Hindlimb muscle (tissue), 1 donor: ENCODE measurements at regions not wholly inside any gene's neighbourhood (a gene's known extent, or its start where the extent isn't known, plus 50 kb on each side); places are given as distances from the start of the nearest gene placed in this dataset.

Source experiments
- DNase-seq: peaks from one replicate; pipeline ENCODE4 v3.0.0-alpha.2; 2013

DNA sequence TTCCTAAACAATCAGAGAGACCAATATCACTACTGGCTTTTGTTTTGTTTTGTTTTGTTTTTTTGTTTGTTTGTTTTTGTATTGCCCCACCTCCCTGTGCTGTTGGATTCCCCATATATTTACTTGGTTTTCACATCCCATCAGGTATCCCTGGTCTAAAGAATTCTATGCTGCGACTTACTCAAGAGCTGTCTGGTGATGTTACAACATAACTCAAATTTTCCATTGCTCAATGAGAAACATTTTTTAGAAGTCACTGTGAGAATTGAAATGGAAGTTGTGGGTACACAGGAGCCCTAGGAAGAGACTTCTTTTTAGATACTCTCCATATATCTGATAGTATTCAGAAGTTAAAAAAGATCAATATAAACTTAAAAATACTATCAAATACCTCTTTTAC lies 181.4 kb downstream of the KLF5 start:
- no peak for DNase-seq

DNA sequence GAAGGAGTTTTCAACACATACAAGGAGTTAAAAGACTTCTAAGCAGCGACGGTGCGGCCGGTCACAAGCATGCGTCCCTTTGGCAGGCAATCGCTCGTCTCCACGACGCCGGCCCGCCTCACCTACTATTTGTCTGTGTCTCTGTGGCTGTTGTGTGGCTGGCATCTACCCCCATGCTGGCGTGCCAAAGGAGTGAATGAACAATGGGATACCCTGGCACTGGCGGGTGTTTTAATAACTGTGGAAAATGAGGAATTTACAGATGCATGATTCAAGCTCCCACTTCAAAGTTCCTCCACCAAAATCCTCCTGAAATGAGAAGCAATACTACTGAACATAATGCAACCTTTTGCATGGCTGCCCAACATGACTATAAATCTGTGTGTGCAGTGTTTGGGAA lies 176.6 kb downstream of the KLF5 start:
- DNase-seq: no peak

DNA sequence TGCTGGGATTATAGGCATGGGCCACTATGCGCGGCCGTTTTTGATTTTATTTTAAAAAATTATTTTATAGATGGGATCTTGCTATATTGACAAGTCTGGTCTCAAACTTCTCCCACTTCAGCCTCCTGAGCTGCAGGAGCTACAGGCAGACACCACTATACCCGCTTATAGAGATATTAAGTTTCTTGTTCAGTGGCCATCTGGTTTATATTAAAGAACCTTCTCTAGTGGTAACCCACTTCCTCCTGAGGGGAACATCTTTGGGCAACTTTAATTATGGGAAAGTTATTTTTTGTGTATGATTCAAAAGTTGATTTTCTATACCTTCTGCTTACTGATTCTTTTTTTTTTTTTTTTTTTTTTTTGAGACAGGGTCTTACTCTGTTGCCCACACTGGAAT lies 172.7 kb downstream of the KLF5 start:
- DNase-seq: no peak

DNA sequence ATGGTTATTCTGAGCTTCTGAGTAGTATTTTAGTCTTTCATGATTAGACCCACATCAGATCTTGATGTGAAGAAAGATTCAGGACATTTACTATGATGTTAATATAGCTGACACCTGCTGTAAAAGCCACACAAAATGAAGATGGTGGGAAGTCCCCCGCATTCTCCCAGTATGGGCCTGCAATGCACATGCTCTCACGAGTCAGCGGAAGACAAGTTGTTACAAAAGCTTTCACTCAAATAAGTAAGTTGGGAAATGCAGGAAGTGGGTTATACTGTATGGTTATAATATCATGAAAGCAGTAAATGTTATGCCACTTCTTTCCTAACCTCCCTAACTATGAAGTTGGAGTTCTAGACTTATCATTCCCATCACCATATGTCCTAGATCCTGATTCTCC lies 171.9 kb downstream of the KLF5 start:
- DNase-seq: no peak

DNA sequence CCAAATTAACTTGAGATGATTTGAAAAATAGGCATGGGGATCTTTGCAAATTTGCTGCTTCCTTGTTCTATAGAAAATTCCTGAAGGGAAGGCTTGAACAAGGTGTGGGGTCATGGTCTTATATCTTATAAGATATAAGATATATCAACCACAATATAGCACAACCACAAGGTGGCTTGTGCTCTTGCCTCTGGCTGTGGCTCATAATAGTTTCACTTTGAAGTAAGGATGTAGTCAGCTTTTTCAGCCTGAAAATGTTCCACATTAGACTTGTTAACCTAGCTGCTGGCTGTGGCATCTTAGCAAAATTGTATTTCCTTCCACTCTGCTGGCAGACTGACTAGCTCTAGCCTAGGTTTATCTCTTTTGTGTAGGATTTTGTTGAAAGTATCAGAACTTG lies 169.7 kb downstream of the KLF5 start:
- DNase-seq: no peak

DNA sequence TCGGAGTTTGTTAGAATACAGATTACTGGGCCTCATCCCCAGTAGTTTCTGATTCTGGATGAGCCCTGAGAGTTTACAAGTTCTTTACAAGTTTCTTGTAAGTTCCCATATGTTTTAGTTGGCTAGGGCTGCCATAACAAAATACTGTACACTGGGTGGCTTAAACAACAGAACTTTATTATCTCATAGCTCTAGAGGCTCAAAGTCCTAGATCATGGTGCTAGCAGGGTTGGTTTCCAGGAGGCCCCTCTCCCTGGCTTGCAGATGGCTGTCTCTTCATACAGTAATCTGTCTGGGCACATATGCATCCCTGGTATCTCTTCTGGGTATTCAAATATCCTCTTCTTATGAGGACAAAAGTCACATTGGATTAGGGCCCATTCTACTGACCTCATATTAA lies 167.2 kb downstream of the KLF5 start:
- no peak for DNase-seq

DNA sequence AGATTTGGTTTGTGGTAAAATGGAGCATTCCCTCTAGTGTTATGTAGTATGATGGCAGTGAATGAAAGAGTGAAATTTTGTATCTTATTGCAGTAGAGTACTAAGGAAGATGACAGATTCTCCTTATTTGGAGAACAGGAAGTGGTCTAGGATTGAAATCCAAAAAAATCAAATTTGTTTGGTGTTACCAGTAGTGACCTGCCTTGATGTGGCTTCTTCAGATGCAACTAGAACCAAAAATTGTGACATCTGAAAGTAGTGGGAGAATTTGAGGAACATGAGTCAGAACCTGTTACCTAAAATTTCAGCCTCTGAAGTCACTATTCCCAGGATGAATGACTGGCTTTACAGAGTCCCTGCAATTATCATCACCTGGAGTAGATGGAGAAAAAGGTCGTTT lies 165.9 kb downstream of the KLF5 start:
- DNase-seq: no peak

DNA sequence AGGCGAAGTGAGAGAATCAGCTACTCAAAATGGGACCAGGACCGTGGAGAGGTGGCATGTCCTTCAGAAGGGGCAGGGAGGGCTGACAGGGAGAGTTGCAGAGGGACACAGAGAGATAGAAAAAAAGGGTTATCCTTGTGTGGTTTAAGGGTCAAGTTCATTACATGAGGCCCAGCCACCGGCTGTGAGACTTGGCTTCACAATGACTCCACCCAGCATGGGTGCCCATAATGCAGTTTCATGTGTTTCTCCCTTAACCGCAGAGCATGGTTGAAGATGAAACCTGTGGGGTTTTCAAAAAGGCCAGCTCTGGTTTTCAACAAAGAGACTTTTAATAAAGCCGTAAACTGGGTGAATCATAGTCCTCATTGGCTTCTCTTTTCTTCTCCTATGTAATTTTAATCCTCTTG lies 164.6 kb downstream of the KLF5 start:
- no peak for DNase-seq

DNA sequence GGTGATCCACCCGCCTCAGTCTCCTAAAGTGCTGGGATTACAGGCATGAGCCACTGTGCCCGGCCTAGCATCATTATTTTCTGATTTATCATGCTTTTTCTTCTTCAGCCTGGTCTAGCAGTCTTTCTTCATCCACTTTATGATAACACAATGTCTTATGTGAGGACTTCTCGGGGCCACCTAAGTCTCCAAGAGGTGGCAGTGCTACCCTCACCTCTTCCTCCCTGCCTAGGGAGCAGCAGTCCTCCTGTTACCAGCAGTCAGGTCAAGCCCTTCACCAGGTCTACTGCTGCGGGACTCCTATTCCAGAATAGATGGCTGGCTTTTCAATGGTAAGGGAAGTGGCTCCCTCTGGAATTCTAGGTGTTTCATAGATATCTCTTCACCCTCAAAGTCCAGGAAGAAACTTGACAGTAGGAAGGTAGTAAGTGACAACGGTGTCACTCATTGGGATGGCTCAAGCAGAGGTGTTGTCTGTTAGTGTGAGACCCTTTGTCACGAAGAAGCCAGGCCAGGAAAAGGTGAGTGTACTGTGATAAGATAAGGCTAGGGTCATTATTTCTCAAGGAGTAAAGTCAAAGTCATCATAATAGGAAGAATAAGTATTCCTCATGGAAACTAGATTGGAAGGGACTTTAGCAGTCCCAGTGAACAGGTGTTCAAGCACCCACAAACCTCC lies 164.0 kb downstream of the KLF5 start:
- no peak for DNase-seq

DNA sequence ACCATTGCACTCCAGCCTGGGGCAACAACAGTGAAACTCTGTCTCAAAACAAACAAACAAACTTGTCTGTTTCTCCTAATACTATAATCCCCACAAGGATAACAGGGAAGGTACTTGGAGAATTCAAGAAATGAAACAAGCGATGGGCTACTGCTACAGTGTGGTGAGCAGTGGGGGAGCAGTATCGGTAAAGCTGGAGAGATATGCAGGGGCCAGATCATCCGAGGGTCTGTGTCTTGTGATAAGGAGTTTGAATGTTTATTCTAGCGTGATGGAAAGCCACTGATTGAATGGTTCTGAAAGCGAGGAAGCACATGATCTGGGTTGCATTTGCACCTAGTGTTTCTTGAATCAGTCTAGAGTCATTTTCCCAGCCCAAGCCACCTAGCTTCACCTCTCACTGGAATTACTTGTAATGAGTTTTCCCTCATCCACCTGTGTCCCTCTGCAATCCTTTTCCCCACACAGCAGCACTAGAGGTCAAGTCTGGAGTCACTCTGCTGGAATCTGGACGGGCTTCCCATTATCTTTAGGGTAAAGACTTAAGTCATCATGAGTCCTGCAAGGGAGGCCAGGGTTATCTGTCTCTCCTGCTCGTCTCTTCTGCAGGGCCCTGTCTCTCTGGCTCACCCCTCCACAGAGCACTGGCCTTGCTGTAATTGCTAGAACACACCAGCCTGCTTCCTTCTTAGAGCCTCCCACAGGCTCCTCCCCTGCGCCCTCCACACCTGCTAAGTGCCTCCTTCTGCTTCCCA lies 162.3 kb downstream of the KLF5 start:
- no peak for DNase-seq

DNA sequence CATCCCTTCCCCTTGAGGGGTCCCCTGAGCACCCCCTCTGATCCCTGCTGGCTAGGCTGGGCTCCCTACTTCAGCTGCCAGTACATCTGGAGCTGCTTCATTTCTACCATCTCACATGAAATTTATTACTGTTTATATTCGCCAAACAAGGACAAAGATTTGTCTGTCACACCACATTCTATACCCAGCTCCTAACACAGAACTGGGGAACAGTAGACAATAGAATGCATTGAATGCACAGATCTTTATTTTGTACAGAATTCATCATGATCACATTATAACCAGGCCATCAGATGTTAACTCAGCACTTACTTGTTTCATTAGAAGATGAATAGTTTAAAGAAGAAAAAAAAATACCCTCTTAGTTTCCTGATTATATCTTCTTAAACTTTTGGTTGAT lies 159.4 kb downstream of the KLF5 start:
- DNase-seq: no peak

DNA sequence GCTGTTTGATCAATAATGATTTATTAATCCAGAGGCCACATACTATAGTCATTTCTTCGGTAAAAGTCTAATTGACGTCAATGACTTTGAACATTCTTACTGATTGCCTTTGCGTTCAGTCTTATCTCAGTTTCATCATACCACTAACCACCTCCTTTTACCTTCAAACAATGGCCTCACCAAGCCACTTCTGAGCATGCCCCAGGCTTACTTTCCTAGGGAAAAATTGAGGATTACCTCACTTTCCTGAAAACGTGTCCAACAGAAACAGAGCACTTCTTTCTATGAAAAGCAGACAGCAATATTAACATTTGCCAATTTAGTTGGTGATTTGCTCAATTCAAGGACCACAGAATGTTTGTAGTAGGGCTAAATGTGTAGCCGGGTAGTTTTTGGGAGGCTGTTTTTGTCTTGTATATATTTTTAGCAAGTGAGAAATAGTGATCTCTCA lies 157.6 kb downstream of the KLF5 start:
- no peak for DNase-seq

DNA sequence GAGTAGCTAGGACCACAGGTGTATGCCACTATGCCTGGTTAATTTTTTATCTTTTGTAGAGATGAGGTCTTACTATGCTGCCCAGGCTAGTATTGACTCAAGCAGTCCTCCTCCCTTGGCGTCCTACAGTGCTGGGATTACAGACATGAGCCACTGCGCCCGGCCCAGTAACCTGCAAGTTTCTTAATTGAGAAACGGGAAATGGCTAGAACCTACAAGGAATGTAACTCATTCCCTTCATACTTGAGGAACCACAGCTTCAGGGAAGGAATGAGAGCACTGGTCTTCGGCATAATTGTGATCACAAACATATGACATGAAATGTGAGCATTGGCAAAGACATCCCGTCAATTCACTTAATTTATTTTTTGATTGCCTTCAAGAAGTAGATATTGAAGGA lies 157.0 kb downstream of the KLF5 start:
- DNase-seq: no peak

DNA sequence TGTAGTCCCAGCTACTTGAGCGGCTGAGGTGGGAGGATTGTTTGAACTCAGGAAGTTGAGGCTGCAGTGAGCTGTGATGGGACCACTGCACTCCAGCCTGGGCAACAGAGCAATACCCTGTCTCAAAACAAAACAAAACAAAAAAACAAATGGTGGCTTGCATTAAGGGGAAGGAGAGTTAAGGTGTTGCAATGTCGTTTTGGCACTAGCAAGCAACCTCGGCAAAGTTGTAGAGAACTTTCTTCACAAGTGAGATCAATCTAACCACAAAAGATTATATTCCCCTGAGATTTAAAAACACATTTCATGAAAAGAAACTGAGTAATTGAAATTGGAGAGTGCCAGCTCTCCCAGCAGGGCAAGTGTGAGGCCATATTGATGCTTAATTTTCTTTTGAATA lies 153.7 kb downstream of the KLF5 start:
- no peak for DNase-seq

DNA sequence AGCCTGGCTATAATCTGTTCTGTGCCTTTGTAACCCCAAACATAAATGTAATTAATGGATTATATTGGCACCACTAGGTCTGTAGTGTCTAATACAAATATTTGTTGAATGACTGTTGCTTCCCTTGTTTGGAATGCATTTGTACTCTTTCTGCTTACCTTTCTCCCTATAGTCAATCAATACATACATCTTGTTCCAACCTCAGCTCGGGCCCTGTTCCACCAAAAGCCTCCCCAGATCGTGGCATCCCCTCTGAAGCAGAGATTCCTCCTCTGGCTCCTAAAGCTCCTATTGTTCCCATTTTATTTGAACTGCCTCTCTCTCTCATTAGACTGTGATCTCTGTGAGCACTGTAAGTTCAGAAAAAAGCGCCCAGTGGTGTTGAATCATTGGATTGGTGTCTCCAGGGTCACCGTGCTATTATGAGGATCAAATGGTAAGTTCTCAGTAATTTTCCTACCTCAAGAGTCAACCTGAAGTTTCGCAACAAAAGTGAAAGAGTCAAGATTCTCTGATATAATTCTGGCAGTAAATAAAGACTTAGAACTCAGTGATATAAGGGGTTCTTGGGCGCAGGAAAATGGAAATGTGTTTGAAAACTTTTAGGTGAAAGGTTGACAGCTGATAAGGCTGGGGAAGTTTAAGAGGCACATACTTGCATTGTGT lies 151.5 kb downstream of the KLF5 start:
- DNase-seq: no peak

DNA sequence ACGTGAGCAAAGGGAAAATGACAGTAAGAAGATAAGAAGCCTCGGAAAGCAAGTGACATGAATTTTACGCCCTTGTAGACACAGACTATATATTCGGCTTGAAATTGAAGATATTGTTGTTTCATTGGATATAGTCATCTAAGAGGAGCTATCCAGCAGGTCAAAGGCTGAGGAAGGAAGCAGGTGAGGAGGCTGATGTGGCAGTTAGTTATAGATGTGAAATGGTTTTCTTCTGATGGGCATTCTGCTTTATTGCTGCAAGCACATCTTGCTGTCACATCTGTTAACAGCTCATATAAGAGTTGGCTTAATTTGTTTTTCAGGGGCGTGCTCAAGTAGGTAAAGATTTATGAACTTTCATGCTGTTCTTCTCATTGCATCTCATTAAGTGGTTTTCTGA lies 146.1 kb downstream of the KLF5 start:
- no peak for DNase-seq

DNA sequence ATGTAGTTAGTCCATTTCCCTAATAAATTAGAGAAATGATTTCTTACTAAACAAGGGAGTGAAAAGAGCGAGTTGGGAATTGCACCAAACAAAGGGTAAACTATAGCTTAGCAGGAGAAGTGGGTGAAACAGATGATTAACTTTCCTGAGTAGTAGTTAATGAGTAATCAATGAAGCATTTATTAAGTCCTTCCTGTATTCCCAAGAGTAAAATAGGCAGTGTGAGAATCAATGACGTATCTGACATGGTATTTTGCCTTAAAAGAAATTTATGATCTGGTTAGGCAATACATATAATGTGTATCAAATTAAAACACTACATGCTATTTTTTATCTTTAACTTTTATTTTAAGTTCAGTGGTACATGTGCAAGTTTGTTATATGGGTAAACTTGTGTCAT lies 142.8 kb downstream of the KLF5 start:
- DNase-seq: no peak

DNA sequence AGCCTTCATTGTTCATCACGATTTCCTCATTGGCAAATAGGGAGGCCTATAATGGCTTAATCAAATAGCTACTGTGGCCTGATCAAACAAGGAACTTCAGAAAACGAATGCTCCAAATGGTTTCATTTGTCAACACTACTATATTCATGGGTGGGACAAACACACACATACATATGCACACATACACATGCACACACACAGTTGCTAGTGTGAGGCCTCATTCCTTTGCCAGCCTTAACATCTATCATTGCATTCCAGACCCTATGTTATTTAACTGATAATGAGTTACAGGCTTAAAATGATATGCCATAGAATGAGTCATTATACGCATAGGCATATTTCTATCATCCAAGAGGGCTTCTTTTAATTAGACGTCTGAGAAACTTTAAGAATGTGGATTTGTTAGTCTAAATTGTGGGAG lies 140.2 kb downstream of the KLF5 start:
- DNase-seq: no peak

DNA sequence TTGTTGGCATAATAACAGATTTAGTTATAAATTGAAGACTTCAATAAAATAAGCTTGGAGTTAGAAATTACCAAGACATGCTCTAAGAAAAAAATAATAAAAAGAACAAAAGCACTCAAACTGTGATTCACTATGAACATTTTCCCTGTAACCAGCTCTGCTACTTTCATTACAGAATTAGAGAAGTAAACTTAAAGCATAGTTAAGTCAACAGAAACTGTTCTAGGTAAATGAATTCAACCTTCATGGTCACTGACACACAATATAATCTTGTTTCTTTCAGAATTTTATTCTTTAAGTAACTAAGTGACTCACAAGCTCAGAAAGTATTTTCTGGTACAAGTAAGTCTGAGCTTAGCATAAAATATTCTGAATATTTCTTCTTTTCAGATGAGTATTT lies 136.3 kb downstream of the KLF5 start:
- no peak for DNase-seq

DNA sequence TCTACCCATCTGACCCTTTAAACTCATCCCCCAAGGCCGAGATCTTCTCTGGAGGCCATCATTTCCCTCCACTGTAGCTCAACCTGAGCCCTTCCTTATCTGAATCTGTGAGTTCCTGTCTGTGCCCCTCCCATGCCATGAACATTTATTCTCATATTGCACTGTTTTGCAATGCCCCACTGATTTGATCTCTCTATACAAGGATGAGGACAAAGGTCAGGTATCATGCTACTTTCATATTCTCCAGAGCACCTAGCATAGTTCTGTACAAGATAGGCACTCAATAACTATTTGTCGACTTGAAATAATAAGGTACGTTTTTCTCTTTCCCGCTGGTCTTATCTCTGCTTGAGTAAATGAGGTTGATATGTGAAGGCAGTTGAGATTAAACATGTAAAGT lies 135.5 kb downstream of the KLF5 start:
- no peak for DNase-seq

DNA sequence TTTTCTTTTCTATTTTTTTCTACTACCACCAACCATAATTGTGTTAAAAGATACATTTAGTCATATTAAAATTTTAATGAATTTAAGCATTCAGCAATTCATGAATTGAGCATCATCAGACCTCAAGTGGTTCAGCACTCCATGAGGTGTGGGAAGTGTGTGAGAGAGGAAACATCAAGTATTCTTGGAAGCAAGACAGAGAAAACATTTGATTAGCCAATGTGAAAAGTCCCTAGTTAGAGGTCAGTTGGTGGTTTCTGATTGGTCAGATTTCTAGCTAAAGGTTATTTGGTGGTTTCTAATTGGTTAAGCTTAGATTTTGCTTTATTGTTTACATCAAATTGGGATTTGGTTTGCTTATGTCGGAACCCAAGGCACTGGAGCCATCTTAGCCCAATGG lies 134.7 kb downstream of the KLF5 start:
- no peak for DNase-seq

DNA sequence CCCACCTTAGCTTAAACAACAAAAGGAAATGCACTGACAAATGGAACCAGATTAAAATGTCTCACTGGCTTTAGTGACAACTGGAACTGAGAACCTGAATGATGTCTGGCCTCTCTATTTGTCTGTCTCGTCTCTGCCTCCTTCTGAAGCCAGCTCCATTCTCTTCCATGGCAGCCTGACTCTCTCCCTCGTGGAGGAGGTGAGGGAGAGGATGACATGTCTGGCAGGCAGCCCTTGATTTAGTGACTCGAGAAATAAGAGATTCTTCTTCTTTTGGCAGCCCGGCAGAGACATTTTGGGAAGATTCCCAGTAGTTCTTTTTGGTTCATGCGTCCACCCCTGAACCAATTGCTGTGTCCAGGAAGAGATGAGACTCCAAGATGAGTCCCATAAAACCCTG lies 131.7 kb downstream of the KLF5 start:
- DNase-seq: no peak

DNA sequence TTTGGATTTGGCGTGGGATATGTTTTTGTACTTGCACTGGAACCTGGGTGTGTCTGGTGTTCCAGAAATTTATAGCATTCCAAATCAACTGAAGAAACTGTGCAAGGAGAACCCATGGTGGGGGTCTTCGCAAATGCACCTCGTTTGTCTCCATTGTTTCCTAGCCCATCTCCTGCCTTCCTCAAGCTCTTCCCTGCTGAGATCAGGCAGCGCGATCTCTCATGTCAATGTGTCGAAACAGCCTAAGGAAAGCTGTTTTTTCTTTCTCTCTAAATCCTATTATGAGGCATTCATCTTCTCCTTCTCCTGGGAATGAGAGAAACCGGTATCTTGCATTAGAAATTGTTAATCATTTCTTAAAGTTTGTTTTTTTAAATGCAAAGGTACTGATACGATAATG lies 131.0 kb downstream of the KLF5 start:
- no peak for DNase-seq

DNA sequence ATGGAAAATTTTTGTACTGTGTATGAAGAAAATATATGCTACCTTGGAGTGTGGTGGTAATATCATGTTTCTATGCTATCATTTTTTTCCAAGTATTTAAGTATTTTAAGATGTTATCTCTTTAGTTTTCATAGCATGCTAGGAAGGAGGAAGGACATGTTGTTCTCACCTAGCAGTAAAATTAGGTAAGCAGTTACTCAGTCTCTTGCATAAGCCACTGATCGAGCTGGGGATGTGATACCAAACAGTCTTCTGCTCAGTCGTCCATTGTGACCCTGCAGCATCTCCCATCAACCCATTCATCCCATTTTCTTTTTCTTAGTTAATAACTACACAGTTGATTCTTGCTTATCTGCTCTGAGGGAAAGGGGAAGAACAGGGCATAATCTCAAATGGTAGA lies 130.6 kb downstream of the KLF5 start:
- DNase-seq: no peak
